ENCODE measurements at regions not wholly inside any gene's neighbourhood (a gene's known extent, or its start where the extent isn't known, plus 50 kb on each side); places are given as distances from the start of the nearest gene placed in this dataset.

- DNase-seq = no peak
- WGBS, 4 donors = 35 to 40% (median 38%) methylated on average over 8 of the region's 8 CpGs
- Histone ChIP-seq H3K27ac (no peak overlapping the region), H3K9me3 (replicated peaks in 1 of 3) (no peaks in the 10 kb centered on the region), H3K27me3 (no peaks in the 10 kb centered on the region), H3K4me3 (peak overlapping the region in 1 of 4 donors; percentile 64), H3K4me1 (replicated peaks in 1 of 2) (peaks cover 0 to 6% of the 10 kb centered on the region in 2 donors), H3K36me3 (replicated peaks in 1 of 2) (no peaks in the 10 kb centered on the region)
- intact Hi-C loops (cut with DNase I) = no loop called here
- TF ChIP-seq CTCF (IDR thresholded peaks at IDR 0.05) (no peak), POLR2A (IDR thresholded peaks at IDR 0.05) (no peak)
Measured at GRCh38 chr2:226030369-226030768, 630.9 kb downstream of the NYAP2 start.

GRCh38 chr2:226023946-226024345 is 624.4 kb downstream of the NYAP2 start:
- Histone ChIP-seq H3K27me3 (no peaks in the 10 kb centered on the region), H3K4me3 (no peak overlapping the region), H3K27ac (no peak overlapping the region), H3K36me3 (replicated peaks in 1 of 2) (no peaks in the 10 kb centered on the region), H3K4me1 (replicated peaks in 1 of 2) (no peaks in the 10 kb centered on the region), H3K9me3 (replicated peaks in 1 of 3) (no peaks in the 10 kb centered on the region)
- DNase-seq = no peak
- intact Hi-C loops (cut with DNase I) = no loop called here
- no peak for TF ChIP-seq CTCF (IDR thresholded peaks at IDR 0.05)

GRCh38 chr2:226023383-226023782 is 623.9 kb downstream of the NYAP2 start:
- Histone ChIP-seq H3K27ac (no peak overlapping the region), H3K27me3 (no peaks in the 10 kb centered on the region), H3K4me1 (replicated peaks in 1 of 2) (no peaks in the 10 kb centered on the region), H3K9me3 (replicated peaks in 1 of 3) (no peaks in the 10 kb centered on the region), H3K36me3 (replicated peaks in 1 of 2) (no peaks in the 10 kb centered on the region), H3K4me3 (no peak overlapping the region)
- TF ChIP-seq CTCF (IDR thresholded peaks at IDR 0.05) (peak in 1 of 6 experiments; percentile 15), POLR2A (IDR thresholded peaks at IDR 0.05) (no peak)
- WGBS, 4 donors = 59 to 68% (median 62%) methylated on average over 4 to 5 of the region's 5 CpGs
- no peak for DNase-seq
- intact Hi-C loops (cut with DNase I) = no loop called here

GRCh38 chr2:226020956-226021355 is 621.4 kb downstream of the NYAP2 start:
- Histone ChIP-seq H3K9me3 (replicated peaks in 1 of 3) (no peaks in the 10 kb centered on the region), H3K36me3 (replicated peaks in 1 of 2) (no peaks in the 10 kb centered on the region), H3K4me3 (no peak overlapping the region), H3K4me1 (replicated peaks in 1 of 2) (no peaks in the 10 kb centered on the region), H3K27me3 (no peaks in the 10 kb centered on the region), H3K27ac (no peak overlapping the region)
- intact Hi-C loops (cut with DNase I) = no loop called here
- TF ChIP-seq POLR2A (IDR thresholded peaks at IDR 0.05) (no peak), CTCF (IDR thresholded peaks at IDR 0.05) (no peak)
- WGBS, 4 donors = 87 to 96% (median 93%) methylated on average over 1 of the region's 1 CpG
- no peak for DNase-seq
